MM.1S (cell line): ENCODE measurements at regions not wholly inside any gene's neighbourhood (a gene's known extent, or its start where the extent isn't known, plus 50 kb on each side); places are given as distances from the start of the nearest gene placed in this dataset.

Experiments
- DNase-seq: peaks from one replicate; pipeline ENCODE4 v3.0.0-alpha.2; 2015
- H2AFZ ChIP-seq: fragments of 300-600 bp; sonication (generic); 2 replicates; pipeline ENCODE4 v1.6.0; 2016; ENCODE audit warnings: antibody characterized with exemption, low read length
- H3F3A ChIP-seq: fragments of 300-600 bp; sonication (generic); 2 replicates; pipeline ENCODE4 v1.6.1; 2016; ENCODE audit warnings: mild to moderate bottlenecking, antibody characterized with exemption, low read length, moderate library complexity, mixed read lengths; ENCODE audit not compliant: insufficient read depth
- H3K27ac ChIP-seq: fragments of 300-600 bp; sonication (generic); 2 replicates; pipeline ENCODE4 v1.5.1; 2016; ENCODE audit warnings: mild to moderate bottlenecking, low read length
- H3K27me3 ChIP-seq: fragments of 300-600 bp; sonication (generic); replicated peaks from 2 replicates; pipeline ENCODE4 v1.6.0; 2016; ENCODE audit warnings: low read length; ENCODE audit not compliant: insufficient read depth
- H3K36me3 ChIP-seq: fragments of 300-600 bp; sonication (generic); replicated peaks from 2 replicates; pipeline ENCODE4 v1.6.1; 2016; ENCODE audit warnings: mild to moderate bottlenecking, low read length, mixed read lengths; ENCODE audit not compliant: insufficient read depth
- H3K4me1 ChIP-seq: fragments of 300-600 bp; sonication (generic); 2 replicates; pipeline ENCODE4 v1.6.1; 2016; ENCODE audit warnings: low read length, mixed read lengths
- H3K4me2 ChIP-seq: fragments of 300-600 bp; sonication (generic); 2 replicates; pipeline ENCODE4 v1.6.0; 2016; ENCODE audit warnings: low read depth, low read length
- H3K4me3 ChIP-seq: fragments of 300-600 bp; sonication (generic); 2 replicates; pipeline ENCODE4 v1.5.1; 2016; ENCODE audit warnings: low read length, mixed read lengths
- H3K79me2 ChIP-seq: fragments of 300-600 bp; sonication (generic); 2 replicates; pipeline ENCODE4 v1.6.1; 2016; ENCODE audit warnings: mixed run types, low read length, mixed read lengths
- H3K9ac ChIP-seq: fragments of 300-600 bp; sonication (generic); 2 replicates; pipeline ENCODE4 v1.6.1; 2016; ENCODE audit warnings: low read length, mixed read lengths
- H3K9me2 ChIP-seq: fragments of 300-600 bp; sonication (generic); replicated peaks from 2 replicates; pipeline ENCODE4 v1.6.1; 2016; ENCODE audit warnings: mild to moderate bottlenecking, low read length, mixed read lengths; ENCODE audit not compliant: insufficient read depth
- H3K9me3 ChIP-seq: fragments of 300-600 bp; sonication (generic); replicated peaks from 2 replicates; pipeline ENCODE4 v1.6.1; 2016; ENCODE audit warnings: mild to moderate bottlenecking, low read length, mixed read lengths; ENCODE audit not compliant: insufficient read depth
- H4K20me1 ChIP-seq: fragments of 300-600 bp; sonication (generic); 2 replicates; pipeline ENCODE4 v1.6.1; 2016; ENCODE audit warnings: mild to moderate bottlenecking, low read length, moderate library complexity, mixed read lengths; ENCODE audit not compliant: insufficient read depth
- EZH2 ChIP-seq: fragments of 300-600 bp; sonication (generic); optimal IDR thresholded peaks from 2 replicates; pipeline ENCODE3; 2017; ENCODE audit warnings: low read depth, mild to moderate bottlenecking, antibody characterized with exemption, low read length, mixed read lengths
- EZH2phosphoT487 ChIP-seq: fragments of 300-600 bp; sonication (generic); IDR thresholded peaks from 2 replicates; pipeline ENCODE4 v1.6.1; 2018; ENCODE audit warnings: antibody characterized with exemption, low read length
- TF ChIP-seq, protein P1 (sequence below): fragments of 300-600 bp; sonication (generic); IDR thresholded peaks from 2 replicates; pipeline ENCODE4 v1.5.1; 2016; ENCODE audit warnings: antibody characterized with exemption, low read length, mixed read lengths

DNA sequence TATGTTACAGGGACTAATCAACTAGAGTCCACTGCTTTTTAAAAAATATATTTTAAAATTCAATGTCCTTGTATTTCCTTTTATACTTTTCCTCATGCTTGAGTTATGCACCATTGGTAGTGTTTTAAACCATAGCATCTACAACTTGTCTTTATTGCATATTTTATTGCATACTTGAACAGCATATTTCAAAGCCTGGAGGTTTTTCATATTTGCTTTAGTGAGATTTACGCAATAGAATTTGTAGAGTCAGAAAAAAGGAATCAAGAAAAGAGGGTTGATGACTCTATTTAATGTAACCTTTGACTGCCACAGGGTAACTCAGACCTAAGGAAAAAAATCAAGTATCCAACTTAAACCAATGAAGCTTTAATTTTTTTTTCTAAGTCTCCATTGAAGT lies 1165.7 kb upstream of the IGFBP7 start:
- Histone ChIP-seq H3K79me2 (no peaks in the 10 kb centered on the region), H2AFZ (no peak overlapping the region), H3K9me3 (no peaks in the 10 kb centered on the region), H3F3A (peaks cover 3% of the 10 kb centered on the region; the same call in 1 of the 2 replicates), H3K9ac (no peak overlapping the region), H3K4me1 (0 out of 2 replicates have a peak, but pooled peaks cover 4% of the 10 kb centered on the region), H3K36me3 (no peaks in the 10 kb centered on the region), H3K4me3 (no peak overlapping the region), H3K27me3 (no peaks in the 10 kb centered on the region), H3K9me2 (no peaks in the 10 kb centered on the region), H4K20me1 (no peaks in the 10 kb centered on the region), H3K4me2 (no peak overlapping the region), H3K27ac (no peak overlapping the region)
- no peak for DNase-seq
- TF ChIP-seq, protein P1, sequence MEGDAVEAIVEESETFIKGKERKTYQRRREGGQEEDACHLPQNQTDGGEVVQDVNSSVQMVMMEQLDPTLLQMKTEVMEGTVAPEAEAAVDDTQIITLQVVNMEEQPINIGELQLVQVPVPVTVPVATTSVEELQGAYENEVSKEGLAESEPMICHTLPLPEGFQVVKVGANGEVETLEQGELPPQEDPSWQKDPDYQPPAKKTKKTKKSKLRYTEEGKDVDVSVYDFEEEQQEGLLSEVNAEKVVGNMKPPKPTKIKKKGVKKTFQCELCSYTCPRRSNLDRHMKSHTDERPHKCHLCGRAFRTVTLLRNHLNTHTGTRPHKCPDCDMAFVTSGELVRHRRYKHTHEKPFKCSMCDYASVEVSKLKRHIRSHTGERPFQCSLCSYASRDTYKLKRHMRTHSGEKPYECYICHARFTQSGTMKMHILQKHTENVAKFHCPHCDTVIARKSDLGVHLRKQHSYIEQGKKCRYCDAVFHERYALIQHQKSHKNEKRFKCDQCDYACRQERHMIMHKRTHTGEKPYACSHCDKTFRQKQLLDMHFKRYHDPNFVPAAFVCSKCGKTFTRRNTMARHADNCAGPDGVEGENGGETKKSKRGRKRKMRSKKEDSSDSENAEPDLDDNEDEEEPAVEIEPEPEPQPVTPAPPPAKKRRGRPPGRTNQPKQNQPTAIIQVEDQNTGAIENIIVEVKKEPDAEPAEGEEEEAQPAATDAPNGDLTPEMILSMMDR = no peak
- no peak for TF ChIP-seq EZH2
- TF ChIP-seq EZH2phosphoT487 = no peak

GRCh38 chr4:58274553-58274952 lies 1164.4 kb upstream of the IGFBP7 start:
- H3K27ac ChIP-seq = no peak overlapping the region
- H3K4me2 ChIP-seq = no peak overlapping the region
- H3F3A ChIP-seq = no peaks in the 10 kb centered on the region
- H4K20me1 ChIP-seq = no peaks in the 10 kb centered on the region
- no peaks in the 10 kb centered on the region for H3K79me2 ChIP-seq
- DNase-seq = no peak
- no peak overlapping the region for H3K9ac ChIP-seq
- H3K4me3 ChIP-seq = no peak overlapping the region
- TF ChIP-seq, protein P1 = no peak
- TF ChIP-seq EZH2phosphoT487 = no peak
- no peak for TF ChIP-seq EZH2
- no peaks in the 10 kb centered on the region for H3K36me3 ChIP-seq
- H3K27me3 ChIP-seq = no peaks in the 10 kb centered on the region
- no peak overlapping the region for H2AFZ ChIP-seq
- H3K9me3 ChIP-seq = no peaks in the 10 kb centered on the region
- H3K4me1 ChIP-seq = no peaks in the 10 kb centered on the region
- no peaks in the 10 kb centered on the region for H3K9me2 ChIP-seq

DNA sequence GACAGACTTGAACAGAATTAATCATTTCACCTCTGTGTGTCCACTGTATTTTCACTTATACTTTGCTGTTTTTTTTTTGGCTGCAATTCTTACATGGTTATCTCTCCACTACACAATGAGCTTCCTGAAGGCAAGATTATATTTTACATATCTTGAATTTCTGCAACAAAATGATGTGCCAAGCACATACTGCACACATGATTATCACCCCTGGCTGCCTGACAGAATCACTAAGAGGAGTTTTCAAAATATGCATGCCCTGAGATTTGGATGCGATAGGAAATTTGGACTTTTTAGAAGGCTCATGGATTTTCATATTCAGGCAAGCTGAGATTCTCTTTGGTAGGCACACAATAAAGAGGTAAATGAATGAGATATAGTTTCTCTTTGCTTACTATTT lies 1162.1 kb upstream of the IGFBP7 start:
- Histone ChIP-seq H3K4me3 (no peak overlapping the region), H3K27me3 (no peaks in the 10 kb centered on the region), H3K36me3 (no peaks in the 10 kb centered on the region), H3K9me2 (no peaks in the 10 kb centered on the region), H3K27ac (no peak overlapping the region), H3K4me2 (no peak overlapping the region), H3K79me2 (no peaks in the 10 kb centered on the region), H3K9ac (no peak overlapping the region), H4K20me1 (no peaks in the 10 kb centered on the region), H2AFZ (no peak overlapping the region), H3K4me1 (no peaks in the 10 kb centered on the region), H3F3A (no peaks in the 10 kb centered on the region), H3K9me3 (no peaks in the 10 kb centered on the region)
- no peak for TF ChIP-seq EZH2phosphoT487
- no peak for TF ChIP-seq EZH2
- TF ChIP-seq, protein P1 = no peak
- DNase-seq = no peak
